ENCODE measurements at regions not wholly inside any gene's neighbourhood (a gene's known extent, or its start where the extent isn't known, plus 50 kb on each side); places are given as distances from the start of the nearest gene placed in this dataset.

DNA sequence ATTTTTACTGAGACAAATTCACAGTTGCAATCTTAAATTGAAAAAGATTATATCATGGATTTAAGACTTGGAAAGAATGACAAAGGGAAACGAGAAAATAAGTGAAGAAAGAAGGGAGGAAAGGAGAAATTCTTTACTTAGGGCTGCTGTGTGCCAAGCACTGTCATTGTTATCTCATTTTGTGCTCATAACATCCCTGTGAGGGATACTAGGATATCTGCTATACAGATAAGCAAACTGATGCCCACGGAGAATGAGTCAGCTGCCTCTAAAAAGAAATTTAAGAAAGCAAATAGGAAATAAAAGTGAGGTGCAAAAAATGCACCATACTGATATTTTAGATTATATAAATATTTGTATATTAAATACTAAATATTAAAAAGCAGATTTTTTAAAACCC is 183.6 kb upstream of the NR5A2 start:
- TF ChIP-seq, protein P1, sequence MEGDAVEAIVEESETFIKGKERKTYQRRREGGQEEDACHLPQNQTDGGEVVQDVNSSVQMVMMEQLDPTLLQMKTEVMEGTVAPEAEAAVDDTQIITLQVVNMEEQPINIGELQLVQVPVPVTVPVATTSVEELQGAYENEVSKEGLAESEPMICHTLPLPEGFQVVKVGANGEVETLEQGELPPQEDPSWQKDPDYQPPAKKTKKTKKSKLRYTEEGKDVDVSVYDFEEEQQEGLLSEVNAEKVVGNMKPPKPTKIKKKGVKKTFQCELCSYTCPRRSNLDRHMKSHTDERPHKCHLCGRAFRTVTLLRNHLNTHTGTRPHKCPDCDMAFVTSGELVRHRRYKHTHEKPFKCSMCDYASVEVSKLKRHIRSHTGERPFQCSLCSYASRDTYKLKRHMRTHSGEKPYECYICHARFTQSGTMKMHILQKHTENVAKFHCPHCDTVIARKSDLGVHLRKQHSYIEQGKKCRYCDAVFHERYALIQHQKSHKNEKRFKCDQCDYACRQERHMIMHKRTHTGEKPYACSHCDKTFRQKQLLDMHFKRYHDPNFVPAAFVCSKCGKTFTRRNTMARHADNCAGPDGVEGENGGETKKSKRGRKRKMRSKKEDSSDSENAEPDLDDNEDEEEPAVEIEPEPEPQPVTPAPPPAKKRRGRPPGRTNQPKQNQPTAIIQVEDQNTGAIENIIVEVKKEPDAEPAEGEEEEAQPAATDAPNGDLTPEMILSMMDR (conservative IDR thresholded peaks at IDR 0.05 in 1 of 2, IDR thresholded peaks at IDR 0.05 in 1 of 2; ENCODE audit: extremely low read depth in 1 of 2, insufficient read depth in 1 of 2, low read depth in 1 of 2, low read length in 2 of 2) = no peak
- TF ChIP-seq EZH2 (IDR thresholded peaks at IDR 0.05; ENCODE audit: borderline replicate concordance, low read length) = no peak
